ENCODE measurements at regions not wholly inside any gene's neighbourhood (a gene's known extent, or its start where the extent isn't known, plus 50 kb on each side); places are given as distances from the start of the nearest gene placed in this dataset.

GRCh38 chr11:97237151-97237550 lies 847.3 kb downstream of the JRKL start:
- CTCF ChIA-PET = no interaction called here
- no peaks in the 10 kb centered on the region for H3K79me2 ChIP-seq (ENCODE audit: control insufficient read depth, insufficient read depth, low read length)
- Mint-ChIP-seq H3K9me3 (ENCODE audit: insufficient read depth) (peaks cover 2% of the 10 kb centered on the region), H3K4me3 (no peak overlapping the region), H3K27me3 (no peaks in the 10 kb centered on the region), H3K27ac (no peak overlapping the region), H3K4me1 (no peaks in the 10 kb centered on the region)
- no peaks in the 10 kb centered on the region for H3K27me3 ChIP-seq (replicated peaks in 1 of 4; ENCODE audit: control extremely low read depth in 1 of 4, control insufficient read depth in 3 of 4, insufficient read depth in 4 of 4, low read length in 3 of 4)
- no peak overlapping the region for H3K4me3 ChIP-seq (ENCODE audit: control extremely low read depth in 1 of 5, extremely low read depth in 1 of 5, insufficient read depth in 1 of 5, low read depth in 2 of 5, low read length in 4 of 5)
- no peaks in the 10 kb centered on the region for H4K20me1 ChIP-seq (ENCODE audit: control insufficient read depth, insufficient read depth, low read length, poor library complexity, severe bottlenecking)
- no CpG with 5 or more reads among the region's 2 CpGs for WGBS (ENCODE audit: insufficient coverage)
- ATAC-seq (ENCODE audit: low read depth) = no peak
- H3K9ac ChIP-seq (ENCODE audit: low read length) = no peak overlapping the region
- H2AFZ ChIP-seq (ENCODE audit: insufficient read depth, low read depth, low read length, poor library complexity, severe bottlenecking) = no peak overlapping the region
- no peaks in the 10 kb centered on the region for H3K4me1 ChIP-seq (ENCODE audit: control insufficient read depth in 2 of 2, insufficient read depth in 2 of 2, low read length in 2 of 2)
- H3K36me3 ChIP-seq (replicated peaks in 1 of 2; ENCODE audit: control extremely low read depth in 1 of 2, control insufficient read depth in 1 of 2, extremely low read depth in 1 of 2, insufficient read depth in 2 of 2, low read length in 1 of 2) = no peaks in the 10 kb centered on the region
- H3K27ac ChIP-seq (ENCODE audit: low read length in 2 of 2) = no peak overlapping the region
- H3K4me2 ChIP-seq (replicated peaks; ENCODE audit: low read depth, low read length, poor library complexity, severe bottlenecking) = no peak overlapping the region
- no peaks in the 10 kb centered on the region for H3K9me3 ChIP-seq (ENCODE audit: control extremely low read depth in 1 of 3, control insufficient read depth in 2 of 3, insufficient read depth in 1 of 3, low read length in 2 of 3)
- POLR2A ChIA-PET = no interaction called here
- TF ChIP-seq, protein P1, sequence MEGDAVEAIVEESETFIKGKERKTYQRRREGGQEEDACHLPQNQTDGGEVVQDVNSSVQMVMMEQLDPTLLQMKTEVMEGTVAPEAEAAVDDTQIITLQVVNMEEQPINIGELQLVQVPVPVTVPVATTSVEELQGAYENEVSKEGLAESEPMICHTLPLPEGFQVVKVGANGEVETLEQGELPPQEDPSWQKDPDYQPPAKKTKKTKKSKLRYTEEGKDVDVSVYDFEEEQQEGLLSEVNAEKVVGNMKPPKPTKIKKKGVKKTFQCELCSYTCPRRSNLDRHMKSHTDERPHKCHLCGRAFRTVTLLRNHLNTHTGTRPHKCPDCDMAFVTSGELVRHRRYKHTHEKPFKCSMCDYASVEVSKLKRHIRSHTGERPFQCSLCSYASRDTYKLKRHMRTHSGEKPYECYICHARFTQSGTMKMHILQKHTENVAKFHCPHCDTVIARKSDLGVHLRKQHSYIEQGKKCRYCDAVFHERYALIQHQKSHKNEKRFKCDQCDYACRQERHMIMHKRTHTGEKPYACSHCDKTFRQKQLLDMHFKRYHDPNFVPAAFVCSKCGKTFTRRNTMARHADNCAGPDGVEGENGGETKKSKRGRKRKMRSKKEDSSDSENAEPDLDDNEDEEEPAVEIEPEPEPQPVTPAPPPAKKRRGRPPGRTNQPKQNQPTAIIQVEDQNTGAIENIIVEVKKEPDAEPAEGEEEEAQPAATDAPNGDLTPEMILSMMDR (IDR thresholded peaks at IDR 0.05) = no peak
- TF ChIP-seq EZH2 (IDR thresholded peaks at IDR 0.05; ENCODE audit: borderline replicate concordance, insufficient read depth, low read depth, low read length, poor library complexity, severe bottlenecking) = no peak
- intact Hi-C loops (cut with micrococcal nuclease) = no loop called here
- DNase-seq = no peak

GRCh38 chr11:97247601-97248000 lies 857.8 kb downstream of the JRKL start:
- CTCF ChIA-PET = no interaction called here
- H3K4me3 ChIP-seq (ENCODE audit: control extremely low read depth in 1 of 5, extremely low read depth in 1 of 5, insufficient read depth in 1 of 5, low read depth in 2 of 5, low read length in 4 of 5) = no peak overlapping the region
- H3K4me1 Mint-ChIP-seq = no peaks in the 10 kb centered on the region
- 83% methylated on average over 3 of the region's 3 CpGs for WGBS (ENCODE audit: insufficient coverage)
- H4K20me1 ChIP-seq (ENCODE audit: control insufficient read depth, insufficient read depth, low read length, poor library complexity, severe bottlenecking) = no peaks in the 10 kb centered on the region
- no peaks in the 10 kb centered on the region for H3K36me3 ChIP-seq (replicated peaks in 1 of 2; ENCODE audit: control extremely low read depth in 1 of 2, control insufficient read depth in 1 of 2, extremely low read depth in 1 of 2, insufficient read depth in 2 of 2, low read length in 1 of 2)
- no peaks in the 10 kb centered on the region for H3K79me2 ChIP-seq (ENCODE audit: control insufficient read depth, insufficient read depth, low read length)
- no peak for TF ChIP-seq EZH2 (IDR thresholded peaks at IDR 0.05; ENCODE audit: borderline replicate concordance, insufficient read depth, low read depth, low read length, poor library complexity, severe bottlenecking)
- TF ChIP-seq, protein P1 (IDR thresholded peaks at IDR 0.05) = no peak
- H3K9me3 ChIP-seq (ENCODE audit: control extremely low read depth in 1 of 3, control insufficient read depth in 2 of 3, insufficient read depth in 1 of 3, low read length in 2 of 3) = peaks cover 0 to 6% (median 0%) of the 10 kb centered on the region in 3 donors
- H3K27me3 Mint-ChIP-seq = no peaks in the 10 kb centered on the region
- H3K9me3 Mint-ChIP-seq (ENCODE audit: insufficient read depth) = peaks cover 3% of the 10 kb centered on the region
- H3K27me3 ChIP-seq (replicated peaks in 1 of 4; ENCODE audit: control extremely low read depth in 1 of 4, control insufficient read depth in 3 of 4, insufficient read depth in 4 of 4, low read length in 3 of 4) = no peaks in the 10 kb centered on the region
- H3K4me1 ChIP-seq (ENCODE audit: control insufficient read depth in 2 of 2, insufficient read depth in 2 of 2, low read length in 2 of 2) = no peaks in the 10 kb centered on the region
- no peak for ATAC-seq (ENCODE audit: low read depth)
- POLR2A ChIA-PET = no interaction called here
- no peak overlapping the region for H3K4me3 Mint-ChIP-seq
- H3K4me2 ChIP-seq (replicated peaks; ENCODE audit: low read depth, low read length, poor library complexity, severe bottlenecking) = no peak overlapping the region
- no peak overlapping the region for H3K9ac ChIP-seq (ENCODE audit: low read length)
- no peak overlapping the region for H3K27ac Mint-ChIP-seq
- no peak overlapping the region for H3K27ac ChIP-seq (ENCODE audit: low read length in 2 of 2)
- intact Hi-C loops (cut with micrococcal nuclease) = no loop called here
- H2AFZ ChIP-seq (ENCODE audit: insufficient read depth, low read depth, low read length, poor library complexity, severe bottlenecking) = no peak overlapping the region
- DNase-seq = no peak
